Stimulated activated naive CD8-positive, alpha-beta T cell treated with anti-CD3 and anti-CD28 coated beads, Interleukin-15, Interleukin-2, amounts not matched to agents 100 ng/mL and 50 ng/mL, for 24 hours (primary cell): ENCODE measurements at regions not wholly inside any gene's neighbourhood (a gene's known extent, or its start where the extent isn't known, plus 50 kb on each side); places are given as distances from the start of the nearest gene placed in this dataset.

Experiments used
- H3K27ac Mint-ChIP-seq: one replicate; pipeline ENCODE4 v1.8.0; 2021; ENCODE audit warnings: mild to moderate bottlenecking, mixed read lengths
- H3K27me3 Mint-ChIP-seq: one replicate; pipeline ENCODE4 v1.8.0; 2021; ENCODE audit warnings: mixed read lengths
- H3K36me3 Mint-ChIP-seq: one replicate; pipeline ENCODE4 v1.8.0; 2021; ENCODE audit warnings: low read depth, mixed read lengths
- H3K4me1 Mint-ChIP-seq: one replicate; pipeline ENCODE4 v1.8.0; 2021; ENCODE audit warnings: low read depth, mixed read lengths
- H3K4me3 Mint-ChIP-seq: one replicate; pipeline ENCODE4 v1.8.0; 2021; ENCODE audit warnings: mild to moderate bottlenecking, mixed read lengths
- H3K9me3 Mint-ChIP-seq: one replicate; pipeline ENCODE4 v1.8.0; 2021; ENCODE audit warnings: mixed read lengths

DNA sequence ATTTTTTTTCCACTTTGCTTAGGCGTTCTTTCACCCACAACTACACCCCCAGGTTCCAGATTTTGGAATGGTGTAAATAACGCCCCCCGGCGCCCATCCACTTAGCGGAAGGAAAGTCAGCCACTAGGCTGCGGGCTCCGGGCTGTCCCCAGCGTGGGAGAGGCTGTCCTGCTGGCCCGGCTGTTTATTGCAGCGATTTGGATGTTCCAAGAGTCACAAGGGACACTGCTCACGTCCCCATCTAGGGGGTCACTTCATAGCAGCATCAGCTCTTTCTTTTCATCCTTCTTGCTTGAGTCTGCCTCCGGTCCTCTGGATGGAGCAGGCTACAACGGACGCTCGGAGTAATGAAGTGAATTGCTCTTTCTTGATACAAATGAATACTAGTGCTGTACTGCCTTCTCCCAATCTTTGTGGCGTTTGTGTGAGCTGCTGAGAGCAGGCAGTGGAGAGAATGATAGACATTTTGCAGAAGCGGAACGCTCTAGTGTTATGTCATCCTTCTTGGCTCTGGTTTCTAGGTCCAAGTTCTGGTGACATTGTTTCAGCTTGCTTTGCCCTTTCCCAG is 50.7 kb upstream of the PAIP2B start:
- Mint-ChIP-seq H3K27me3 (peaks cover 85% of the 10 kb centered on the region), H3K36me3 (no peaks in the 10 kb centered on the region), H3K27ac (no peak overlapping the region), H3K9me3 (no peaks in the 10 kb centered on the region), H3K4me3 (peak overlapping the region; percentile 82), H3K4me1 (peaks cover 12% of the 10 kb centered on the region)

DNA sequence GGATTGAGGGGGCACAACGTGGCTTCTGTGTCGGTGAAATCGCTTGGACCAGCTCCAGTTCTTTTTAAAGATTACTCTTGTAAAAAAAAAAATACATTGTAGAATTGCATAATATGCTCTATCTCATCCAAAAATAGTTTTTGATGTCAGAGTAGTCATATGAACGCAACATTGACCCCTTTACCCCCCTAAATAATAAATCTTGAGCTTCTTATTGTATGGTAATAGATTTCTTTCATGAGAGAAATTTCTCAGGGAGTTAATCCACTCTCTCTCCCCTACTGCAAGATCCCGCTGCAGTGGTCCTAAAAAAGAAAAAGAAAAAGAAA is 50.2 kb upstream of the PAIP2B start:
- no peaks in the 10 kb centered on the region for H3K9me3 Mint-ChIP-seq
- no peaks in the 10 kb centered on the region for H3K36me3 Mint-ChIP-seq
- peak overlapping the region; percentile 82 for H3K4me3 Mint-ChIP-seq
- peaks cover 12% of the 10 kb centered on the region for H3K4me1 Mint-ChIP-seq
- H3K27ac Mint-ChIP-seq = no peak overlapping the region
- H3K27me3 Mint-ChIP-seq = peaks cover 86% of the 10 kb centered on the region

DNA sequence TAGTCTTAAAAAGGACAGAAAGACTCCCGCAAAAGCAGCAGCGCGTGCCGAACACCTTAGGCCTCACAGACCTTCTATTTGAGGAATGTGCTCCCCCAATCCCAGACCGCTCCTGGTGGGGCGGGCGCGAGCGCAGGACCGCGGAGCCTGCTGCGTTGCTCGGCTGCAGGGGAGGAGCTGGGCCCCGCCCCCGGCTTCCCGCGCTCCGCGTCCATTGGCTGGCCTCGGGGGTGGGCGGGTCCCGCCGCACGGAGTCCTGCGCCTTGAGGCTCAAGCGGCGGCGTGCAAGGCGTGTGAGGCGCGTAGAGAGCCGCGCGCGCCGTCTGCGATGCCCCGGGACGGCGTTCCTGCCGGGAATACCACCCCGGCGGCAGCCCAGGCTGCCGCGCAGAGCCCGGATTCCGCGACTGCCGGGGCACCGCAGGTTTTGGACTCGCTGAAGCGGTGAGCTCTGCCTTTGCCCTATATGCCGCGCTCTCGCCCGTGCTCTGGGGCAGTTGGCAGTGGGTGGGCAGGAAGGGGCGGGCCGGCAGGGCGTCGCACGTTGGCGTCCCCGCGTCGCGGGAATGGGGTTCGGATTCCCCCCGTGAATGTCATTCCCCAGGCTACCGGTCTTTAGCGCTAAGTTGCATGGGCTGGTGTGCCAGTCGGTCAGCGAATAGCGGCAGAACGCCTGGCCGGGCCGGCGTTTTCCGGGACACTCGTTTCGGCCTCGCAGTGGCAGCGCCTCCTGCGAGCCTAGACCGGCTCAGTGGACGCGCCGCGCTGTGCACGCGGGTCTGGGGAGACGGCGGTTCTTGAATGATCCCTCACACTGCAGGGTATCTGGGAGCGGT is 49.6 kb upstream of the PAIP2B start:
- no peaks in the 10 kb centered on the region for H3K36me3 Mint-ChIP-seq
- no peaks in the 10 kb centered on the region for H3K9me3 Mint-ChIP-seq
- H3K4me1 Mint-ChIP-seq = peaks cover 12% of the 10 kb centered on the region
- H3K27me3 Mint-ChIP-seq = peaks cover 86% of the 10 kb centered on the region
- H3K27ac Mint-ChIP-seq = no peak overlapping the region
- peak overlapping the region; percentile 82 for H3K4me3 Mint-ChIP-seq
